ENCODE measurements at regions not wholly inside any gene's neighbourhood (a gene's known extent, or its start where the extent isn't known, plus 50 kb on each side); places are given as distances from the start of the nearest gene placed in this dataset.

DNA sequence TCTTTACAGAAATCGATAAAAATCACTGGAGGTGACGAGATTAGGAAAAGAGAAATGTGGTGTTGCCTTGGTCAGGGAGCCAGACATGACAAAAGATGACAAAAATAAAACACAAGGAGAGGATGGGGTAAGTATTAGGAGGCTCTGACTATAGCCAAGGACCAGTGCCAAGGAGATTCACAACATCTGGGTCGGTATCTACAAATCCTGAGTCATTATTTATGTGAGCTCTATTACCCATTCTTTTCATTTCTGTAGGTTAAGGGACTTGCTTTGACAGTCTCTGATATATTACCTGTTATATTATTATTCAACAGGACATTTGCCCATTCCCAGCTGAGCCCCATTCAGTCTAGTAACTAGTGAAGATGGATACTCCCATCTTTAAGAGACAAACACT lies 120.8 kb downstream of the TYW3 start:
- intact Hi-C loops (cut with DNase I) = no loop called here
- Histone ChIP-seq H3K4me3 (no peak overlapping the region), H3K27me3 (no peaks in the 10 kb centered on the region), H3K27ac (no peak overlapping the region), H3K36me3 (replicated peaks in 1 of 2; ENCODE audit: insufficient read depth in 1 of 2, low read depth in 2 of 2) (no peaks in the 10 kb centered on the region), H3K9me3 (no peaks in the 10 kb centered on the region), H3K4me1 (no peaks in the 10 kb centered on the region)
- no peak for TF ChIP-seq POLR2A (IDR thresholded peaks at IDR 0.05)
- TF ChIP-seq, protein P1, sequence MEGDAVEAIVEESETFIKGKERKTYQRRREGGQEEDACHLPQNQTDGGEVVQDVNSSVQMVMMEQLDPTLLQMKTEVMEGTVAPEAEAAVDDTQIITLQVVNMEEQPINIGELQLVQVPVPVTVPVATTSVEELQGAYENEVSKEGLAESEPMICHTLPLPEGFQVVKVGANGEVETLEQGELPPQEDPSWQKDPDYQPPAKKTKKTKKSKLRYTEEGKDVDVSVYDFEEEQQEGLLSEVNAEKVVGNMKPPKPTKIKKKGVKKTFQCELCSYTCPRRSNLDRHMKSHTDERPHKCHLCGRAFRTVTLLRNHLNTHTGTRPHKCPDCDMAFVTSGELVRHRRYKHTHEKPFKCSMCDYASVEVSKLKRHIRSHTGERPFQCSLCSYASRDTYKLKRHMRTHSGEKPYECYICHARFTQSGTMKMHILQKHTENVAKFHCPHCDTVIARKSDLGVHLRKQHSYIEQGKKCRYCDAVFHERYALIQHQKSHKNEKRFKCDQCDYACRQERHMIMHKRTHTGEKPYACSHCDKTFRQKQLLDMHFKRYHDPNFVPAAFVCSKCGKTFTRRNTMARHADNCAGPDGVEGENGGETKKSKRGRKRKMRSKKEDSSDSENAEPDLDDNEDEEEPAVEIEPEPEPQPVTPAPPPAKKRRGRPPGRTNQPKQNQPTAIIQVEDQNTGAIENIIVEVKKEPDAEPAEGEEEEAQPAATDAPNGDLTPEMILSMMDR (IDR thresholded peaks at IDR 0.05) = no peak
- WGBS, 2 donors = 59 to 62% methylated on average over 3 of the region's 3 CpGs
- DNase-seq (no peak), ATAC-seq (no peak)

DNA sequence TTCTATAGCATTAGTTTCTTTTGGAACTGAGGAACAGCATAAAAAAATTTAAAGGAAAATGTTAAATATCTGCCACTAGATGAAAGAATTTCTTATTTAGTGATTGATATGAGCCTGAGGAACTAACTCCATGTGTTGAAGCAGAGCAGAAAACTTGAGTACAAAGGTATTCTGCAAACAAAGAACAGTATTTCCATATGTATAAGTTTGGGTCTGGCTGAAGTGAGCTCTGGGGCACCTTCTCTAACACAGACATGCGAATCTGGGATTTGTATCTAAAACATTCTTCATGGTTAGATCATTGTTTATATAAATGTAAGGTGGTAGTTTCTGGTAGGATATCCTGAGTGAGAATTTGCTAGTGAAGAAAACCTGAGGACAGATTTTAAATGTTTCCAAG lies 123.2 kb downstream of the TYW3 start:
- intact Hi-C loops (cut with DNase I) = no loop called here
- H3K4me1 ChIP-seq = no peaks in the 10 kb centered on the region
- TF ChIP-seq, protein P1 (IDR thresholded peaks at IDR 0.05) = no peak
- no peak for TF ChIP-seq POLR2A (IDR thresholded peaks at IDR 0.05)
- H3K4me3 ChIP-seq = no peak overlapping the region
- H3K9me3 ChIP-seq = no peaks in the 10 kb centered on the region
- WGBS, 2 donors = 32 to 37% methylated on average over 1 of the region's 1 CpG
- ATAC-seq (no peak), DNase-seq (no peak)
- no peaks in the 10 kb centered on the region for H3K36me3 ChIP-seq (replicated peaks in 1 of 2; ENCODE audit: insufficient read depth in 1 of 2, low read depth in 2 of 2)
- no peaks in the 10 kb centered on the region for H3K27me3 ChIP-seq
- H3K27ac ChIP-seq = no peak overlapping the region

DNA sequence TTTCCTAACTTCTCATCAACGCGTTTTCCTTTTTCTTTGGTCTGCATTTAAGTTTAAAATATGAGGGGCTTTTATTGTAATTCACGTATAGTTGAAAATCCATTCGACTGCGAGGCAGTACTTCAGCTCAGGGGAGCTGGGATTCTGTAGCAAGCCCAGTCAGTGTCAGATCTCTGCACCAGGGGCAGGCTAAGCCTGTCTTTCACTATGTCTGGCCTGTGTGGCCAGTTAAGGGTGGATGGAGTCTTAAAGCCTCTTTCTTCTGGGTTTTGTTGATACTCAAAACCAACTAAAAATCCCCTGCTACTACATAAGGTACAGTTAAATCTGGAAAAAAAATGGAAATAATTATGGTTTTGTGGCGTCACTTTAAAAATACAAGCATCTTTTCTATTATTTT lies 124.7 kb downstream of the TYW3 start:
- no peak for TF ChIP-seq POLR2A (IDR thresholded peaks at IDR 0.05)
- TF ChIP-seq, protein P1 (IDR thresholded peaks at IDR 0.05) = no peak
- intact Hi-C loops (cut with DNase I) = no loop called here
- no peaks in the 10 kb centered on the region for H3K36me3 ChIP-seq (replicated peaks in 1 of 2; ENCODE audit: insufficient read depth in 1 of 2, low read depth in 2 of 2)
- WGBS, 2 donors = 65 to 70% methylated on average over 6 of the region's 6 CpGs
- no peak overlapping the region for H3K4me3 ChIP-seq
- no peak for DNase-seq
- ATAC-seq = no peak
- no peaks in the 10 kb centered on the region for H3K9me3 ChIP-seq
- no peaks in the 10 kb centered on the region for H3K4me1 ChIP-seq
- no peak overlapping the region for H3K27ac ChIP-seq
- H3K27me3 ChIP-seq = no peaks in the 10 kb centered on the region

DNA sequence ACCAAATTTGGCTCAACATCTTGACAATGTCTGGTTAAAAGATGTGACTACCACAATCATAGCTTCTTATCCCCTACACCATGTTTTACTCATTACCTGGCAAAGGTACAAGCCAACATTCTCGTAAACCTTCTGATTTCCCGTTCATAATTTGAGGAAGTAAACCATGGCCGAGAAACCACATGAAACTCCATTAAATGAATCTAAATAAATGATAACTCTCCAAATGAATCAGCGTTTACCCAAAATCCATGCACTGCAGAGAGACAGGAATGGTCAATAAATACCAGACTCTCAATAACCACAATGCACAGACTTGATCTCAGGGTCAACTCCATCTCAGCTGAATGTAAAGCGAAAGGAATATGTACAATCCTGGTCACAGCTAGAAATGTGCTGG lies 125.2 kb downstream of the TYW3 start:
- intact Hi-C loops (cut with DNase I) = no loop called here
- ATAC-seq = no peak

DNA sequence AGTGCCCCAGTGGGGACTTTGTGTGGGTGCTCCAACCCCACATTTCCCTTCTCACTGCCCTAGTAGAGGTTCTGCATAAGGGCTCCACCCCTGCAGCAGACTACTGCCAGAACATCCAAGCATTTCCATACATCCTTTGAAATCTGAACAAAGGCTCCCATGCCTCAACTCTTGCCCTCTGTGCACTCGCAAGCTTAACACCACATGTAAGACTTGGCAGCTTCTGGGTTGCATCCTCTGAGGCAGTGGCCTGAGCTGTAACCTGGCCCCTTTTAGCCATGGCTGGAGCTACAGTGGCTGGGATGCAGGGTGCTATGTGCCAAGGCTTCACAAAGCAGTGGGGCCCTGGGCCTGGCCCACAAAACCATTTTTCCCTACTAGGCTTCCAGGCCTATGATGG lies 128.9 kb downstream of the TYW3 start:
- TF ChIP-seq, protein P1 (IDR thresholded peaks at IDR 0.05) = no peak
- TF ChIP-seq POLR2A (IDR thresholded peaks at IDR 0.05) = no peak
- intact Hi-C loops (cut with DNase I) = no loop called here
- no peaks in the 10 kb centered on the region for H3K36me3 ChIP-seq (replicated peaks in 1 of 2; ENCODE audit: insufficient read depth in 1 of 2, low read depth in 2 of 2)
- no peak for ATAC-seq
- no peak overlapping the region for H3K27ac ChIP-seq
- no peak overlapping the region for H3K4me3 ChIP-seq
- WGBS, 2 donors = 60% methylated on average over 1 of the region's 1 CpG
- no peaks in the 10 kb centered on the region for H3K9me3 ChIP-seq
- no peaks in the 10 kb centered on the region for H3K4me1 ChIP-seq
- H3K27me3 ChIP-seq = no peaks in the 10 kb centered on the region
- no peak for DNase-seq

More for the DNA sequence above, 125.2 kb downstream of the TYW3 start:
- no peaks in the 10 kb centered on the region for H3K36me3 ChIP-seq (replicated peaks in 1 of 2; ENCODE audit: insufficient read depth in 1 of 2, low read depth in 2 of 2)
- no peaks in the 10 kb centered on the region for H3K4me1 ChIP-seq
- no peaks in the 10 kb centered on the region for H3K9me3 ChIP-seq
- 53 to 71% methylated on average over 5 of the region's 5 CpGs for WGBS, 2 donors
- H3K27ac ChIP-seq = no peak overlapping the region
- no peak for DNase-seq
- no peaks in the 10 kb centered on the region for H3K27me3 ChIP-seq
- no peak overlapping the region for H3K4me3 ChIP-seq
- TF ChIP-seq, protein P1 (IDR thresholded peaks at IDR 0.05) = no peak
- no peak for TF ChIP-seq POLR2A (IDR thresholded peaks at IDR 0.05)
